ENCODE measurements at regions not wholly inside any gene's neighbourhood (a gene's known extent, or its start where the extent isn't known, plus 50 kb on each side); places are given as distances from the start of the nearest gene placed in this dataset.
"Not testable (repeated sequence)": the region's sequence is repeated elsewhere in the genome, so short reads cannot be mapped to it uniquely, and the experiment has no call there.

- H3K4me1 ChIP-seq = no peaks in the 10 kb centered on the region
- no peak for ATAC-seq
- H3K9me3 ChIP-seq = no peaks in the 10 kb centered on the region
- no peak for DNase-seq
- H3K27me3 ChIP-seq = no peaks in the 10 kb centered on the region
- TF ChIP-seq POLR2A (IDR thresholded peaks at IDR 0.05) (no peak), CTCF (IDR thresholded peaks at IDR 0.05) (no peak)
- no peaks in the 10 kb centered on the region for H3K36me3 ChIP-seq
- 26% methylated on average over 1 of the region's 1 CpG for WGBS (ENCODE audit: insufficient coverage, low coverage, low lambda C conversion rate, missing lambda C conversion rate)
- intact Hi-C loops (cut with DNase I) = no loop called here
- H3K4me3 ChIP-seq = no peak overlapping the region
- H3K27ac ChIP-seq = no peak overlapping the region
Observed at GRCh38 chr5:63011158-63011557, 432.5 kb downstream of the LRRC70 start.

GRCh38 chr5:63008195-63008594 lies 429.6 kb downstream of the LRRC70 start:
- no peak overlapping the region for H3K4me3 ChIP-seq
- no peak overlapping the region for H3K27ac ChIP-seq
- no peaks in the 10 kb centered on the region for H3K27me3 ChIP-seq
- no peaks in the 10 kb centered on the region for H3K36me3 ChIP-seq
- no peaks in the 10 kb centered on the region for H3K9me3 ChIP-seq
- ATAC-seq (peak in 1 of 4 donors; percentile 47), DNase-seq (peak in 1 of 3 donors; percentile 53)
- no peak for TF ChIP-seq CTCF (IDR thresholded peaks at IDR 0.05)
- WGBS (ENCODE audit: insufficient coverage, low coverage, low lambda C conversion rate, missing lambda C conversion rate) = 70% methylated on average over 2 of the region's 19 CpGs
- no peaks in the 10 kb centered on the region for H3K4me1 ChIP-seq
- intact Hi-C loops (cut with DNase I) = no loop called here

- H3K27me3 ChIP-seq; DNase-seq; H3K36me3 ChIP-seq; H3K4me1 ChIP-seq; H3K27ac ChIP-seq; H3K4me3 ChIP-seq; H3K9me3 ChIP-seq; intact Hi-C loops (cut with DNase I); ATAC-seq: not testable (repeated sequence)
- WGBS (ENCODE audit: insufficient coverage, low coverage, low lambda C conversion rate, missing lambda C conversion rate) = 26% methylated on average over 1 of the region's 1 CpG
Observed at GRCh38 chr5:62994842-62995241, 416.2 kb downstream of the LRRC70 start.

DNA sequence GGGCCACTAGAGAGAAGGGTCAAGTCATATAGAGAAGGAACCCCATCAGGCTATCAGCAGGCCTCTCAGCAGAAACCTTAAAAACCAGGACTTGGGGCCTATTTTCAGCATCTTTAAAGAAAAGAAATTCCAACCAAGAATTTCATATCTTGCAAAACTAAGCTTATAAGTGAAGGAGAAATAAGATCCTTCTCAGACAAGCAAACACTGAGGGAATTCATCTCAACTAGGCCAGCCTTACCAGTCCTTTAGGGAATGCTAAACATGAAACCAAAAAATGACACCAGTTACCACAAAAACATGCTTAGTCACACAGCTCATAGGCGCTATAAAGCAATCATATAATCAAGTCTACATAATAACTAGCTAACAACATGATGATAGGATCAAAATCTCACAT lies 407.1 kb downstream of the LRRC70 start:
- Histone ChIP-seq H3K36me3 (no peaks in the 10 kb centered on the region), H3K27ac (no peak overlapping the region), H3K9me3 (peaks cover 0 to 11% (median 0%) of the 10 kb centered on the region in 4 donors), H3K4me1 (no peaks in the 10 kb centered on the region), H3K4me3 (no peak overlapping the region), H3K27me3 (no peaks in the 10 kb centered on the region)
- DNase-seq (no peak), ATAC-seq (no peak)
- intact Hi-C loops (cut with DNase I) = no loop called here
- TF ChIP-seq POLR2A (IDR thresholded peaks at IDR 0.05) = no peak
- TF ChIP-seq CTCF (IDR thresholded peaks at IDR 0.05) = no peak
- 60% methylated on average over 1 of the region's 1 CpG for WGBS (ENCODE audit: insufficient coverage, low coverage, low lambda C conversion rate, missing lambda C conversion rate)

GRCh38 chr5:62982348-62982747 lies 403.7 kb downstream of the LRRC70 start:
- WGBS (ENCODE audit: insufficient coverage, low coverage, low lambda C conversion rate, missing lambda C conversion rate) = 41% methylated on average over 3 of the region's 3 CpGs
- intact Hi-C loops (cut with DNase I) = no loop called here

More at GRCh38 chr5:62982348-62982747, 403.7 kb downstream of the LRRC70 start:
- ATAC-seq = no peak
- TF ChIP-seq POLR2A (IDR thresholded peaks at IDR 0.05) (no peak), CTCF (IDR thresholded peaks at IDR 0.05) (no peak)
- no peak overlapping the region for H3K27ac ChIP-seq
- H3K4me3 ChIP-seq = no peak overlapping the region
- H3K36me3 ChIP-seq = no peaks in the 10 kb centered on the region
- H3K27me3 ChIP-seq = no peaks in the 10 kb centered on the region
- H3K9me3 ChIP-seq = peaks cover 0 to 4% (median 0%) of the 10 kb centered on the region in 4 donors
- DNase-seq = no peak
- no peaks in the 10 kb centered on the region for H3K4me1 ChIP-seq
